ENCODE measurements at regions not wholly inside any gene's neighbourhood (a gene's known extent, or its start where the extent isn't known, plus 50 kb on each side); places are given as distances from the start of the nearest gene placed in this dataset.

- no peaks in the 10 kb centered on the region for H3K9me3 Mint-ChIP-seq
- ChIA-PET POLR2A (no interaction called here), CTCF (interaction anchor here (0.9 to 1.4 kb wide), 2 partner anchors 13 kb away, joined by 4 to 5 read pairs; no protein-coding TSS in a partner anchor)
- no peaks in the 10 kb centered on the region for H3K4me1 Mint-ChIP-seq (ENCODE audit: low read depth)
- DNase-seq = no peak
- no peak overlapping the region for H3K4me3 Mint-ChIP-seq
- no peak overlapping the region for H3K27ac Mint-ChIP-seq
- H3K27me3 Mint-ChIP-seq = peaks cover 5% of the 10 kb centered on the region
- H3K36me3 Mint-ChIP-seq = no peaks in the 10 kb centered on the region
- intact Hi-C loops (cut with micrococcal nuclease) = no loop called here
These were observed 61.7 kb upstream of the DTNA start for GRCh38 chr18:34648269-34648985.

DNA sequence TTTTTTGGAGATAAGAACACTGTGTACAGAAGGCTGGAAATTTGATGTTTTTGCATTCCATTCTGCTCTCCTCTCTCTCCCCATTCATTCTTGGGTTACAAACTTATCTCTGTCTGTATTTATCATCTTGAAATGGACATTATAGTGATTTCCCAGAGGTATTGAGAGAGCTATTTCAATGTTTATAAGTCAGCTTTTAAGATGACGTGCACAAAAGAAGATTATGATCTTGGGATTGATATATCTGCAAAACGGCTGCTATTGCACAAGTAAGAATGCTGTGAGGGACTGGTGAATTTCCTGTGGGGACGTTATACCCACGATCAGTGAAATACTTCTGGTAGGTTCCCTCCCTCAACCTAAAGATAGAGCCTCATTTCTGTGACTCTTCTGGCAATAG is 61.0 kb upstream of the DTNA start:
- Mint-ChIP-seq H3K9me3 (no peaks in the 10 kb centered on the region), H3K27me3 (peaks cover 5% of the 10 kb centered on the region), H3K36me3 (no peaks in the 10 kb centered on the region), H3K4me3 (no peak overlapping the region), H3K27ac (no peak overlapping the region), H3K4me1 (ENCODE audit: low read depth) (no peaks in the 10 kb centered on the region)
- ChIA-PET POLR2A (no interaction called here), CTCF (interaction anchor here (1.4 kb wide), 1 partner anchor 12 kb away, joined by 5 read pairs; no protein-coding TSS in a partner anchor)
- DNase-seq = no peak
- intact Hi-C loops (cut with micrococcal nuclease) = no loop called here

- Mint-ChIP-seq H3K36me3 (no peaks in the 10 kb centered on the region), H3K27ac (no peak overlapping the region), H3K4me1 (ENCODE audit: low read depth) (no peaks in the 10 kb centered on the region), H3K9me3 (no peaks in the 10 kb centered on the region), H3K4me3 (no peak overlapping the region), H3K27me3 (peaks cover 5% of the 10 kb centered on the region)
- intact Hi-C loops (cut with micrococcal nuclease) = no loop called here
- ChIA-PET POLR2A (no interaction called here), CTCF (interaction anchor here (3.7 kb wide), 1 partner anchor 12 kb away, joined by 13 read pairs; no protein-coding TSS in a partner anchor)
- no peak for DNase-seq
These were observed 60.0 kb upstream of the DTNA start for GRCh38 chr18:34650121-34650545.

DNA sequence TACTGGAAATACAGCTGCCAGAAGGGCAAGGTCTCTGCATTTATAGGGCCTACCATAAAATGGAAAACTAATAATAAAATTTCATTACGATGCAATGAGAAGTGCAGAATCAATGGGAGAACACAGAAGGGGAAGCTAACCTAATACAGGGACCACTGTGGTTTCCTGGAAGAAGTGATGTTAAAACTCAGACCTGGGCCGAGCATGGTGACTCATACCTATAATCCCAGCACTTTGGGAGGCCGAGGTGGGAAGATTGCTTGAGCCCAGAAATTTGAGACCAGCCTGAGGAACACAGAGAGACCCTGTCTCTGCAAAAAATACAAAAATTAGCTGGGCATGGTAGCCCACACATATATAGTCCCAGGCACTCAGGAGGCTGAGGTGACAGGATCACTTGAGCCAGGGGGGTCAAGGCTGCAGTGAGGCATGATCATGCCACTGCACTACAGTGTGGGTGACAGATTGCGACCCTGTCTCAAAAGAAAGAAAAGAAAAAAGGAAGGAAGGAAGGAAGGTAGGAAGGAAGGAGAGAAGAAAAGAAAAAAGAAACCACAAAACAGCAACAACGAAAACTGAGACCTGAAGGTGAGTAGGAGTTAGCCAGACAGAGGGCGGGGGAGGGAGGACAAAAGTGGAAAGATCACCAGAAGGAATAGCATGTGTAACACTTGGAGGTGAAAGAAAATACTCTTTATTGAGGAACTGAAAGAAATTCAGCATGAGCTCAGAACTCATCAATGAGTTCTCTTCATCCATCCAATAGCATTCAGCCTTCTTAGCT is 58.3 kb upstream of the DTNA start:
- Mint-ChIP-seq H3K36me3 (no peaks in the 10 kb centered on the region), H3K27me3 (peaks cover 5% of the 10 kb centered on the region), H3K4me3 (no peak overlapping the region), H3K4me1 (ENCODE audit: low read depth) (no peaks in the 10 kb centered on the region), H3K9me3 (no peaks in the 10 kb centered on the region), H3K27ac (no peak overlapping the region)
- DNase-seq = no peak
- CTCF ChIA-PET = interaction anchor here (3.7 kb wide), 1 partner anchor 10 kb away, joined by 13 read pairs; no protein-coding TSS in a partner anchor
- POLR2A ChIA-PET = no interaction called here
- intact Hi-C loops (cut with micrococcal nuclease) = no loop called here

- Mint-ChIP-seq H3K36me3 (no peaks in the 10 kb centered on the region), H3K27ac (no peak overlapping the region), H3K4me1 (ENCODE audit: low read depth) (no peaks in the 10 kb centered on the region), H3K9me3 (no peaks in the 10 kb centered on the region), H3K4me3 (no peak overlapping the region), H3K27me3 (peaks cover 8% of the 10 kb centered on the region)
- intact Hi-C loops (cut with micrococcal nuclease) = no loop called here
- ChIA-PET CTCF (interaction anchor here (0.7 kb wide), 1 partner anchor 10 kb away, joined by 3 read pairs; no protein-coding TSS in a partner anchor), POLR2A (no interaction called here)
- DNase-seq = no peak
These were observed 55.0 kb upstream of the DTNA start for GRCh38 chr18:34655131-34655530.

DNA sequence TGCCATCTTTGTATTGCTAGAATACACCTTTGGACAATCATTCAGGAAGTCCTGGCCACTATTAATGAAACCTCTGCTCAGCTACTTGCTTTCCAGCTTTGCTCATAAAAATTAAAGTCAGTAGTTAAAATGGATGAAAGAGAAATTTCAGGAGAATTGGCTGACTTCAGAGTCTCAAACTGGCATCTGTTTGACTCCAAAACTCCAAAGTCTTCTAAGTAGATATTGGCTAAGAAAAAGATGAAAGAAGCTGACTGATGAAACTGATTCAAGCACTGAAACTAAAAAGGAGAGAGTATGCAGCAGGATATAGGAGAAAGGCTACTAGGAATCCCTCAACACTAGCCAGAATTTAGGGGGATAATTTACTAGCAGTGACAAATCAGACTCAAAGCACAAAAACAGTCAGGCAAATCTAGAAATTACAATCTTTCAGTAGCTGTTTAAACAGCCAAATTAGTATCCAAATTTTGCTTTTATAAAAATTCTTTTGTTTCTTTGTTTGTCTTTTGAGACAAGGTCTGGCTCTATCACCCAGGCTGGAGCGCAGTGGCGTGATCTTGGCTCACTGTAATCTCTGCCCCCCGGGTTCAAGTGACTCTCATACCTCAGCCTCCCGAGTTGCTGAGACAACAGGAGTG is 52.1 kb upstream of the DTNA start:
- Mint-ChIP-seq H3K4me3 (no peak overlapping the region), H3K27me3 (peaks cover 12% of the 10 kb centered on the region)

GRCh38 chr18:34659579-34660517 is 50.2 kb upstream of the DTNA start:
- CTCF ChIA-PET = interaction anchor here (1.5 to 3.6 kb wide), 4 partner anchors 16 to 537 kb away, joined by 6 to 48 read pairs (median 10); no protein-coding TSS in a partner anchor
- Mint-ChIP-seq H3K27ac (no peak overlapping the region), H3K9me3 (no peaks in the 10 kb centered on the region), H3K27me3 (peaks cover 12% of the 10 kb centered on the region), H3K4me3 (no peak overlapping the region), H3K4me1 (ENCODE audit: low read depth) (no peaks in the 10 kb centered on the region), H3K36me3 (no peaks in the 10 kb centered on the region)
- POLR2A ChIA-PET = no interaction called here
- DNase-seq = peak; percentile 10
- intact Hi-C loops (cut with micrococcal nuclease) = no loop called here

More for the DNA sequence above, 52.1 kb upstream of the DTNA start:
- Mint-ChIP-seq H3K9me3 (no peaks in the 10 kb centered on the region), H3K4me1 (ENCODE audit: low read depth) (no peaks in the 10 kb centered on the region), H3K27ac (no peak overlapping the region), H3K36me3 (no peaks in the 10 kb centered on the region)
- intact Hi-C loops (cut with micrococcal nuclease) = no loop called here
- DNase-seq = no peak
- ChIA-PET CTCF (interaction anchor here (1.1 kb wide), 1 partner anchor 37 kb away, joined by 3 read pairs; no protein-coding TSS in a partner anchor), POLR2A (no interaction called here)
